ENCODE measurements at regions not wholly inside any gene's neighbourhood (a gene's known extent, or its start where the extent isn't known, plus 50 kb on each side); places are given as distances from the start of the nearest gene placed in this dataset.

DNA sequence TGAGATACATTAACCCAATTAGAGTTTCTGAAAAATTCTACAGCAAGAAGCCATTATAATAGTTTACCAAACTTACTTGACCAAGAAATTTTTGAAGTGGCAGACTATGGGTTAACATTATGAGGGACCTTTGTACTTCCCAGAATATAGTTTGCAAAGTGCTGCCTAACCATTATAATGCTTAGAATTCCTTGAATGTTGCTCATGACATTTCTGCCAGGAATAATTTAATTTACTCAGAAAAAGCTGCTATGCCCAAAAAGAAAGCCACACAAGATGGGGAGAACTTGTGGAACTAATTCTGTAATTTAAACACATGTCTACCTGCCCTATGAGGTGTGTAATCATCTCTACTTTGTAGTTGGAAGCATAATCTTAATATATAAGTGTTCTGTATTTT, 58.1 kb upstream of the MYCBP2 start:
- no peak for DNase-seq (ENCODE audit: extremely low read depth, low read depth)

GRCh38 chr13:77383097-77383496, 56.2 kb upstream of the MYCBP2 start:
- no peak for DNase-seq (ENCODE audit: extremely low read depth, low read depth)

DNA sequence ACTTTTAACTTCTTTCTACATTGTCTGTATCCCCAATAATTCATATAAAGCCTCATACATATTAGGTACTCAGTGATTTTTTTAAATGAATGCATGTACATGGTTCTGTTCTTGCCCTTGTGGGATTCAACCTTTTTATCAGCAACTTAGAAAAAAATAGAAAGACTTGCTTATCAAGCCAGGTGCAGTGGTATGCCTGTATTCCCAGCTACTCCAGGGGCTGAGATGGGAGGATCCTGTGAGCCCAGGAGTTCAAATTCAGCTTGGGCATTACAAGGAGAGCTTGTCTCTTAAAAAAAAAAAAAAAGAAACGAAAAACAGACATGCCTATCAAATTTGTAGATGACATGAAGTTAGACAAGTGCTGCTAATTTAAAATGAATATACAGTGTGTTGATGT, 54.2 kb upstream of the MYCBP2 start:
- DNase-seq (ENCODE audit: extremely low read depth, low read depth): no peak

GRCh38 chr13:77379508-77379907, 52.6 kb upstream of the MYCBP2 start:
- no peak for DNase-seq (ENCODE audit: extremely low read depth, low read depth)

DNA sequence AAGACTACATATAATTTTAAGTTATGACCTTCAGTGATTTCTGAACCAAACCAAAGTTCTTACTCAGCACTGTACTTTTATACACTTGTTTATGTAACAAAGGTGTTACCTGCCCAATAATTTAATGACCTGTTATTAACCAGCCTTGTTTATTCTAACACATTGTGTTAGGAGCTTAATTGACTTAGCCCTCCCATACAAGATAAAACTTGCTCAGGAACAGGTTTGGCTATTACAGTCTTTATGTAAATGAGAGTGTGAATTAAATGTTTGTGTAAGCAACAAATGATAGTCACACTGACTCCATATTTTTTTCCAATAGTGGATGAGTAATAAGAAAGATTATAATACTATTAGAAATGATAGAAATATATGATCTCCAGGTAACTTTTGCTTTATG, 51.8 kb upstream of the MYCBP2 start:
- no peak for DNase-seq (ENCODE audit: extremely low read depth, low read depth)

DNA sequence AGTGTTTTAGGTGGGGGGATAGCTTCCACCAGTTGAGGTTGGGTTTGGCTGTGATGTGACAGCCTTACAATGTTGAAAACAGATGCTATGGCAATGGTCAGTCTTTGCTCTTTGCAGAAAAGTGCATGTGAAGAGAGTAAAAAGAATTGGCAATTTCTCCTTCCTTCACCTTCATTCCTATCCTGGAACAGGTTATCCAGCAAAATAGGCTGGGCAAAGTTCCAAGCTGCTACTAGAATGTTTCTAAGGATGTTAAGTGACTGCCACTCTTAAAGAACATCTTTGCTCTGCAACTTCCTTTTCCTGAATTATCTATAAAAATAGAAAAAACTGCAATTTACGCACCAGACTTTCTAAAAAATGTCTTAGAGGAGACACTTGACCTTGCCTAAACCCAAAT, 50.1 kb upstream of the MYCBP2 start:
- DNase-seq (ENCODE audit: extremely low read depth, low read depth): no peak

Measured in NCI-H460 (cell line).